ENCODE measurements at regions not wholly inside any gene's neighbourhood (a gene's known extent, or its start where the extent isn't known, plus 50 kb on each side); places are given as distances from the start of the nearest gene placed in this dataset.

GRCh38 chr6:87832025-87832825, 130.2 kb upstream of the AKIRIN2 start:
- POLR2A ChIA-PET, result interaction anchor here (1.2 to 1.9 kb wide), 2 partner anchors 93 to 131 kb away, joined by 4 to 13 read pairs; partner anchors contain the start of gene AKIRIN2
- peak overlapping the region; percentile 78 for H3K27ac Mint-ChIP-seq

GRCh38 chr6:87830907-87831306, 128.9 kb upstream of the AKIRIN2 start:
- intact Hi-C loops (cut with micrococcal nuclease), result loop anchor here (10.0 kb wide), 1 partner anchor 664 kb away; no protein-coding TSS in a partner anchor
- Mint-ChIP-seq H3K27me3 (no peaks in the 10 kb centered on the region), H3K9me3 (no peaks in the 10 kb centered on the region), H3K27ac (no peak overlapping the region), H3K4me3 (no peak overlapping the region), H3K4me1 (peaks cover 19% of the 10 kb centered on the region), H3K36me3 (ENCODE audit: low read depth) (no peaks in the 10 kb centered on the region)
- no peak for TF ChIP-seq CTCF (IDR thresholded peaks at IDR 0.05)
- ATAC-seq (ENCODE audit: low read depth) (no peak), DNase-seq (no peak)
- POLR2A ChIA-PET, result interaction anchor here (0.7 to 1.9 kb wide), 2 partner anchors 129 to 347 kb away, joined by 3 to 13 read pairs; partner anchors contain the start of gene AKIRIN2
- CTCF ChIA-PET, result interaction anchor here (0.8 to 3.7 kb wide), 14 partner anchors 12 to 949 kb away, joined by 3 to 49 read pairs (median 4); partner anchors contain the start of gene AKIRIN2

More at GRCh38 chr6:87832025-87832825, 130.2 kb upstream of the AKIRIN2 start:
- TF ChIP-seq CTCF (IDR thresholded peaks at IDR 0.05), result no peak
- Mint-ChIP-seq H3K9me3 (no peaks in the 10 kb centered on the region), H3K27me3 (no peaks in the 10 kb centered on the region), H3K4me3 (peak overlapping the region; percentile 85), H3K36me3 (ENCODE audit: low read depth) (no peaks in the 10 kb centered on the region), H3K4me1 (peaks cover 11% of the 10 kb centered on the region)
- DNase-seq (no peak), ATAC-seq (ENCODE audit: low read depth) (peak; percentile 77)
- CTCF ChIA-PET, result interaction anchor here (0.8 to 3.7 kb wide), 26 partner anchors 11 to 1039 kb away, joined by 3 to 49 read pairs (median 4); partner anchors contain the start of gene AKIRIN2
- intact Hi-C loops (cut with micrococcal nuclease), result loop anchor here (1.0 to 10.0 kb wide), 11 partner anchors 75 to 1039 kb away; no protein-coding TSS in a partner anchor

GRCh38 chr6:87829622-87830121, 127.6 kb upstream of the AKIRIN2 start:
- TF ChIP-seq CTCF (IDR thresholded peaks at IDR 0.05), result no peak
- CTCF ChIA-PET, result no interaction called here
- Mint-ChIP-seq H3K27ac (no peak overlapping the region), H3K27me3 (no peaks in the 10 kb centered on the region), H3K4me3 (no peak overlapping the region), H3K4me1 (peaks cover 31% of the 10 kb centered on the region), H3K9me3 (no peaks in the 10 kb centered on the region), H3K36me3 (ENCODE audit: low read depth) (no peaks in the 10 kb centered on the region)
- intact Hi-C loops (cut with micrococcal nuclease), result loop anchor here (10.0 kb wide), 1 partner anchor 665 kb away; no protein-coding TSS in a partner anchor
- POLR2A ChIA-PET, result no interaction called here
- DNase-seq (no peak), ATAC-seq (ENCODE audit: low read depth) (no peak)

- Mint-ChIP-seq H3K27ac (no peak overlapping the region), H3K4me1 (peaks cover 31% of the 10 kb centered on the region), H3K9me3 (no peaks in the 10 kb centered on the region), H3K27me3 (no peaks in the 10 kb centered on the region), H3K4me3 (no peak overlapping the region), H3K36me3 (ENCODE audit: low read depth) (no peaks in the 10 kb centered on the region)
- intact Hi-C loops (cut with micrococcal nuclease), result no loop called here
- no peak for TF ChIP-seq CTCF (IDR thresholded peaks at IDR 0.05)
- POLR2A ChIA-PET, result no interaction called here
- ATAC-seq (ENCODE audit: low read depth) (no peak), DNase-seq (no peak)
- CTCF ChIA-PET, result no interaction called here
Observed at GRCh38 chr6:87828044-87828443, 126.0 kb upstream of the AKIRIN2 start.

GRCh38 chr6:87827346-87827745, 125.3 kb upstream of the AKIRIN2 start:
- no peak for ATAC-seq (ENCODE audit: low read depth)
- no peak overlapping the region for H3K4me3 Mint-ChIP-seq
- no peak overlapping the region for H3K27ac Mint-ChIP-seq
- H3K4me1 Mint-ChIP-seq, result peaks cover 27% of the 10 kb centered on the region
- no peak for DNase-seq
- no peaks in the 10 kb centered on the region for H3K27me3 Mint-ChIP-seq
- ChIA-PET CTCF (interaction anchor here (1.2 kb wide), 1 partner anchor 1092 kb away, joined by 3 read pairs; no protein-coding TSS in a partner anchor), POLR2A (interaction anchor here (0.6 kb wide), 1 partner anchor 35 kb away, joined by 5 read pairs; no protein-coding TSS in a partner anchor)
- no peak for TF ChIP-seq CTCF (IDR thresholded peaks at IDR 0.05)
- intact Hi-C loops (cut with micrococcal nuclease), result no loop called here
- H3K36me3 Mint-ChIP-seq (ENCODE audit: low read depth), result no peaks in the 10 kb centered on the region
- H3K9me3 Mint-ChIP-seq, result no peaks in the 10 kb centered on the region

All from activated B cell treated with CpG ODN at 0.5 μM for 24 hours (primary cell).